GM23338 (cell line): ENCODE measurements at regions not wholly inside any gene's neighbourhood (a gene's known extent, or its start where the extent isn't known, plus 50 kb on each side); places are given as distances from the start of the nearest gene placed in this dataset.

Source experiments
- ATAC-seq: fragments of 200-7000 bp; cut with Tn5 transposase; 3 replicates; pipeline ENCODE4 v1.9.1; 2020
- DNase-seq: peaks from one replicate; pipeline ENCODE4 v3.0.0-alpha.2; 2015; ENCODE audit warnings: low spot score
- H2AFZ ChIP-seq: fragments of 200-600 bp; sonication (generic); 2 replicates; pipeline ENCODE4 v1.8.0; 2016; ENCODE audit warnings: antibody characterized with exemption, mild to moderate bottlenecking, moderate library complexity
- H3F3A ChIP-seq: fragments of 200-600 bp; sonication (generic); replicated peaks from 2 replicates; pipeline ENCODE4 v1.8.0; 2017; ENCODE audit warnings: antibody characterized with exemption, mixed run types, low read depth
- H3K27ac ChIP-seq: fragments of 200-600 bp; sonication (generic); 2 replicates; pipeline ENCODE4 v1.6.1; 2016; ENCODE audit warnings: low read depth
- H3K27me3 ChIP-seq: fragments of 200-600 bp; sonication (generic); 2 replicates; pipeline ENCODE4 v1.8.0; 2016; ENCODE audit warnings: mild to moderate bottlenecking, mixed run types, moderate library complexity; ENCODE audit not compliant: insufficient read depth
- H3K36me3 ChIP-seq: fragments of 200-600 bp; sonication (generic); 2 replicates; pipeline ENCODE4 v1.8.0; 2016; ENCODE audit warnings: mild to moderate bottlenecking; ENCODE audit not compliant: insufficient read depth
- H3K4me1 ChIP-seq: fragments of 200-600 bp; sonication (generic); 2 replicates; pipeline ENCODE4 v1.8.0; 2016; ENCODE audit warnings: mild to moderate bottlenecking, moderate library complexity; ENCODE audit not compliant: insufficient read depth
- H3K4me2 ChIP-seq: fragments of 200-600 bp; sonication (generic); 2 replicates; pipeline ENCODE4 v1.7.1; 2017; ENCODE audit warnings: mixed run types
- H3K4me3 ChIP-seq: fragments of 200-600 bp; sonication (generic); 2 replicates; pipeline ENCODE4 v1.6.1; 2016; ENCODE audit warnings: mixed run types
- H3K79me2 ChIP-seq: fragments of 200-600 bp; sonication (generic); replicated peaks from 2 replicates; pipeline ENCODE4 v1.8.0; 2017; ENCODE audit warnings: mild to moderate bottlenecking; ENCODE audit not compliant: insufficient read depth
- H3K9me2 ChIP-seq: fragments of 200-600 bp; sonication (generic); 2 replicates; pipeline ENCODE4 v1.8.0; 2017; ENCODE audit not compliant: insufficient read depth
- H4K20me1 ChIP-seq: fragments of 200-600 bp; sonication (generic); replicated peaks from 2 replicates; pipeline ENCODE4 v1.8.0; 2017; ENCODE audit warnings: mild to moderate bottlenecking; ENCODE audit not compliant: insufficient read depth
- H3K27ac Mint-ChIP-seq: 2 replicates; pipeline ENCODE4 v1.8.0; 2020; ENCODE audit warnings: inconsistent platforms, mild to moderate bottlenecking, moderate library complexity, mixed read lengths
- H3K27me3 Mint-ChIP-seq: 3 replicates; pipeline ENCODE4 v1.8.0; 2022; ENCODE audit warnings: low read depth, mild to moderate bottlenecking, moderate library complexity, mixed read lengths, inconsistent platforms; ENCODE audit not compliant: insufficient read depth, poor library complexity
- H3K36me3 Mint-ChIP-seq: 3 replicates; pipeline ENCODE4 v1.8.0; 2021; ENCODE audit warnings: low read depth, mild to moderate bottlenecking, inconsistent platforms, moderate library complexity, mixed read lengths
- H3K4me1 Mint-ChIP-seq: 3 replicates; pipeline ENCODE4 v1.8.0; 2020; ENCODE audit warnings: mild to moderate bottlenecking, inconsistent platforms, mixed read lengths
- H3K4me3 Mint-ChIP-seq: 3 replicates; pipeline ENCODE4 v1.8.0; 2021; ENCODE audit warnings: moderate library complexity, mild to moderate bottlenecking, inconsistent platforms, mixed read lengths
- H3K9me3 Mint-ChIP-seq: 3 replicates; pipeline ENCODE4 v1.8.0; 2020; ENCODE audit warnings: moderate library complexity, mild to moderate bottlenecking, inconsistent platforms, mixed read lengths
- CREB1 ChIP-seq: fragments of 250-450 bp; sonication (Bioruptor Pico); IDR thresholded peaks from 2 replicates; pipeline ENCODE4 v1.5.0; 2020; ENCODE audit warnings: low read depth, mild to moderate bottlenecking, moderate library complexity
- NANOG ChIP-seq: IDR thresholded peaks from 2 replicates; pipeline ENCODE4 v1.6.1; 2016; ENCODE audit warnings: antibody characterized with exemption, borderline replicate concordance
- ZNF114 ChIP-seq: fragments of 250-450 bp; sonication (Bioruptor Pico); IDR thresholded peaks from 2 replicates; pipeline ENCODE4 v1.5.0; 2020; ENCODE audit warnings: mild to moderate bottlenecking, moderate library complexity
- ZNF331 ChIP-seq: fragments of 250-450 bp; sonication (Bioruptor Pico); IDR thresholded peaks from 2 replicates; pipeline ENCODE4 v1.5.0; 2020; ENCODE audit warnings: low read depth, mild to moderate bottlenecking, moderate library complexity
- TF ChIP-seq, protein P1 (sequence below): fragments of 250-450 bp; sonication (Bioruptor Pico); IDR thresholded peaks from 2 replicates; pipeline ENCODE4 v1.5.0; 2020; ENCODE audit warnings: mild to moderate bottlenecking, moderate library complexity
- TF ChIP-seq, protein P2 (sequence below): IDR thresholded peaks from 2 replicates; pipeline ENCODE4 v1.6.1; 2016; ENCODE audit warnings: antibody characterized with exemption
- TF ChIP-seq, protein P3 (sequence below), 2 experiments: fragments of 200-600 bp in 1 of 2; sonication (generic) in 1 of 2; conservative IDR thresholded peaks; 2 replicates each; pipeline versions ENCODE4 v1.5.1 to v1.6.1; 2016 to 2017; ENCODE audit warnings: antibody characterized with exemption in 2 of 2, low read depth in 2 of 2, mild to moderate bottlenecking in 2 of 2, moderate library complexity in 1 of 2

DNA sequence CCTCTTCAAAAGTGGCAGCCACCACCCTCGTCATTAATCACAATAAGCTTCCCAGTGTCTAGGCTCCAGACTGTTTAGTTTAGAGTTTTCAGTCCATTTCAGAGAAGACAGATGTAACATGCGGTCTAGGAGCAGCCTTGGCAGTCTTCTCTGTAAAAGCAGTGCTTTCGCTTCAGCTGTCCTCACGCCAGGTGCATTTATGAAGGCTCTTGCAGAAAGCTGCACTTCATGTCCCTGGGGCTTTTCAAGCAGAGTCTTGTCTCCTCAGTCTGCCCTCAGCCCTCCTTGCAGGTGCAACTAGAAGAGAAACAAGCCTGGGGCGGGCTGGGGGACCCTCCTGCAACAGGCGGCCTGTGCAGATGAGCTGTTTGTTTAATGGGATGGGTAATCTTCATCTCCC is 281.9 kb downstream of the DRD1 start:
- Histone ChIP-seq H3K4me3 (no peak overlapping the region), H3K27me3 (no peaks in the 10 kb centered on the region), H3F3A (no peaks in the 10 kb centered on the region), H3K79me2 (no peaks in the 10 kb centered on the region), H4K20me1 (no peaks in the 10 kb centered on the region), H3K9me2 (no peaks in the 10 kb centered on the region), H2AFZ (no peak overlapping the region), H3K36me3 (no peaks in the 10 kb centered on the region), H3K4me2 (no peak overlapping the region), H3K4me1 (no peaks in the 10 kb centered on the region), H3K27ac (no peak overlapping the region)
- Mint-ChIP-seq H3K4me1 (no peaks in the 10 kb centered on the region), H3K9me3 (no peaks in the 10 kb centered on the region), H3K27ac (no peak overlapping the region), H3K4me3 (no peak overlapping the region), H3K27me3 (peaks cover 7% of the 10 kb centered on the region), H3K36me3 (no peaks in the 10 kb centered on the region)
- ATAC-seq: no peak
- DNase-seq: no peak
- TF ChIP-seq ZNF331 (no peak), CREB1 (no peak), NANOG (no peak)
- TF ChIP-seq, protein P1, sequence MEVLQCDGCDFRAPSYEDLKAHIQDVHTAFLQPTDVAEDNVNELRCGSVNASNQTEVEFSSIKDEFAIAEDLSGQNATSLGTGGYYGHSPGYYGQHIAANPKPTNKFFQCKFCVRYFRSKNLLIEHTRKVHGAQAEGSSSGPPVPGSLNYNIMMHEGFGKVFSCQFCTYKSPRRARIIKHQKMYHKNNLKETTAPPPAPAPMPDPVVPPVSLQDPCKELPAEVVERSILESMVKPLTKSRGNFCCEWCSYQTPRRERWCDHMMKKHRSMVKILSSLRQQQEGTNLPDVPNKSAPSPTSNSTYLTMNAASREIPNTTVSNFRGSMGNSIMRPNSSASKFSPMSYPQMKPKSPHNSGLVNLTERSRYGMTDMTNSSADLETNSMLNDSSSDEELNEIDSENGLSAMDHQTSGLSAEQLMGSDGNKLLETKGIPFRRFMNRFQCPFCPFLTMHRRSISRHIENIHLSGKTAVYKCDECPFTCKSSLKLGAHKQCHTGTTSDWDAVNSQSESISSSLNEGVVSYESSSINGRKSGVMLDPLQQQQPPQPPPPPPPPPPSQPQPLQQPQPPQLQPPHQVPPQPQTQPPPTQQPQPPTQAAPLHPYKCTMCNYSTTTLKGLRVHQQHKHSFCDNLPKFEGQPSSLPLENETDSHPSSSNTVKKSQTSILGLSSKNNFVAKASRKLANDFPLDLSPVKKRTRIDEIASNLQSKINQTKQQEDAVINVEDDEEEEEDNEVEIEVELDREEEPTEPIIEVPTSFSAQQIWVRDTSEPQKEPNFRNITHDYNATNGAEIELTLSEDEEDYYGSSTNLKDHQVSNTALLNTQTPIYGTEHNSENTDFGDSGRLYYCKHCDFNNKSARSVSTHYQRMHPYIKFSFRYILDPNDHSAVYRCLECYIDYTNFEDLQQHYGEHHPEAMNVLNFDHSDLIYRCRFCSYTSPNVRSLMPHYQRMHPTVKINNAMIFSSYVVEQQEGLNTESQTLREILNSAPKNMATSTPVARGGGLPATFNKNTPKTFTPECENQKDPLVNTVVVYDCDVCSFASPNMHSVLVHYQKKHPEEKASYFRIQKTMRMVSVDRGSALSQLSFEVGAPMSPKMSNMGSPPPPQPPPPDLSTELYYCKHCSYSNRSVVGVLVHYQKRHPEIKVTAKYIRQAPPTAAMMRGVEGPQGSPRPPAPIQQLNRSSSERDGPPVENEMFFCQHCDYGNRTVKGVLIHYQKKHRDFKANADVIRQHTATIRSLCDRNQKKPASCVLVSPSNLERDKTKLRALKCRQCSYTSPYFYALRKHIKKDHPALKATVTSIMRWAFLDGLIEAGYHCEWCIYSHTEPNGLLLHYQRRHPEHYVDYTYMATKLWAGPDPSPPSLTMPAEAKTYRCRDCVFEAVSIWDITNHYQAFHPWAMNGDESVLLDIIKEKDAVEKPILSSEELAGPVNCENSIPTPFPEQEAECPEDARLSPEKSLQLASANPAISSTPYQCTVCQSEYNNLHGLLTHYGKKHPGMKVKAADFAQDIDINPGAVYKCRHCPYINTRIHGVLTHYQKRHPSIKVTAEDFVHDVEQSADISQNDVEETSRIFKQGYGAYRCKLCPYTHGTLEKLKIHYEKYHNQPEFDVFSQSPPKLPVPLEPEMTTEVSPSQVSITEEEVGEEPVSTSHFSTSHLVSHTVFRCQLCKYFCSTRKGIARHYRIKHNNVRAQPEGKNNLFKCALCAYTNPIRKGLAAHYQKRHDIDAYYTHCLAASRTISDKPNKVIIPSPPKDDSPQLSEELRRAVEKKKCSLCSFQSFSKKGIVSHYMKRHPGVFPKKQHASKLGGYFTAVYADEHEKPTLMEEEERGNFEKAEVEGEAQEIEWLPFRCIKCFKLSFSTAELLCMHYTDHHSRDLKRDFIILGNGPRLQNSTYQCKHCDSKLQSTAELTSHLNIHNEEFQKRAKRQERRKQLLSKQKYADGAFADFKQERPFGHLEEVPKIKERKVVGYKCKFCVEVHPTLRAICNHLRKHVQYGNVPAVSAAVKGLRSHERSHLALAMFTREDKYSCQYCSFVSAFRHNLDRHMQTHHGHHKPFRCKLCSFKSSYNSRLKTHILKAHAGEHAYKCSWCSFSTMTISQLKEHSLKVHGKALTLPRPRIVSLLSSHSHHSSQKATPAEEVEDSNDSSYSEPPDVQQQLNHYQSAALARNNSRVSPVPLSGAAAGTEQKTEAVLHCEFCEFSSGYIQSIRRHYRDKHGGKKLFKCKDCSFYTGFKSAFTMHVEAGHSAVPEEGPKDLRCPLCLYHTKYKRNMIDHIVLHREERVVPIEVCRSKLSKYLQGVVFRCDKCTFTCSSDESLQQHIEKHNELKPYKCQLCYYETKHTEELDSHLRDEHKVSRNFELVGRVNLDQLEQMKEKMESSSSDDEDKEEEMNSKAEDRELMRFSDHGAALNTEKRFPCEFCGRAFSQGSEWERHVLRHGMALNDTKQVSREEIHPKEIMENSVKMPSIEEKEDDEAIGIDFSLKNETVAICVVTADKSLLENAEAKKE (CRISPR knock-in tag): no peak
- TF ChIP-seq, protein P2, sequence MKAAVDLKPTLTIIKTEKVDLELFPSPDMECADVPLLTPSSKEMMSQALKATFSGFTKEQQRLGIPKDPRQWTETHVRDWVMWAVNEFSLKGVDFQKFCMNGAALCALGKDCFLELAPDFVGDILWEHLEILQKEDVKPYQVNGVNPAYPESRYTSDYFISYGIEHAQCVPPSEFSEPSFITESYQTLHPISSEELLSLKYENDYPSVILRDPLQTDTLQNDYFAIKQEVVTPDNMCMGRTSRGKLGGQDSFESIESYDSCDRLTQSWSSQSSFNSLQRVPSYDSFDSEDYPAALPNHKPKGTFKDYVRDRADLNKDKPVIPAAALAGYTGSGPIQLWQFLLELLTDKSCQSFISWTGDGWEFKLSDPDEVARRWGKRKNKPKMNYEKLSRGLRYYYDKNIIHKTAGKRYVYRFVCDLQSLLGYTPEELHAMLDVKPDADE: no peak

DNA sequence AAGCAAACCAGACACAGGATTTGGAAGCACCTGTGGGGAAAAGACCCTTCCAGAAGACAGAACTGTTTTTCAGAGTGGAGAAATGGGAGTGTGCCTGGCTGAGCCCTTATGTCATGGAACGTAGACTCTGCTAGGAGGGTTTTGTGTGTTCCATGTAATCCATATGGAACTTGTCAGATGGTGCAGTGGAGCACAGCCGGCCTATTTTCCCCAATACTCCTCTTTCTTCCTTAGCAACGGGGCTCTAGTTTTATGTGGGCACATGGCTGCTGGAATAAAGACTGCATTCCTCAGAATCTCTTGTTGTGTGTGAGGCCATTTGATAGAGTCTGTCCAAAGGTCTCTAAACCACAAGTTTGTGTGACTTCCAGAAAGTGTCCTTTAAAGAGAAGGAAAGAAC is 284.0 kb downstream of the DRD1 start:
- ATAC-seq (no peak), DNase-seq (no peak)
- no peaks in the 10 kb centered on the region for H3K27me3 ChIP-seq
- no peaks in the 10 kb centered on the region for H3K4me1 ChIP-seq
- H3K4me2 ChIP-seq: no peak overlapping the region
- H3K27ac ChIP-seq: no peak overlapping the region
- H3K27ac Mint-ChIP-seq: no peak overlapping the region
- no peaks in the 10 kb centered on the region for H3K4me1 Mint-ChIP-seq
- no peak overlapping the region for H3K4me3 ChIP-seq
- H3K36me3 ChIP-seq: no peaks in the 10 kb centered on the region
- no peaks in the 10 kb centered on the region for H3K9me3 Mint-ChIP-seq
- H3K79me2 ChIP-seq: no peaks in the 10 kb centered on the region
- no peak for TF ChIP-seq ZNF114 (CRISPR knock-in tag)
- TF ChIP-seq, protein P3, sequence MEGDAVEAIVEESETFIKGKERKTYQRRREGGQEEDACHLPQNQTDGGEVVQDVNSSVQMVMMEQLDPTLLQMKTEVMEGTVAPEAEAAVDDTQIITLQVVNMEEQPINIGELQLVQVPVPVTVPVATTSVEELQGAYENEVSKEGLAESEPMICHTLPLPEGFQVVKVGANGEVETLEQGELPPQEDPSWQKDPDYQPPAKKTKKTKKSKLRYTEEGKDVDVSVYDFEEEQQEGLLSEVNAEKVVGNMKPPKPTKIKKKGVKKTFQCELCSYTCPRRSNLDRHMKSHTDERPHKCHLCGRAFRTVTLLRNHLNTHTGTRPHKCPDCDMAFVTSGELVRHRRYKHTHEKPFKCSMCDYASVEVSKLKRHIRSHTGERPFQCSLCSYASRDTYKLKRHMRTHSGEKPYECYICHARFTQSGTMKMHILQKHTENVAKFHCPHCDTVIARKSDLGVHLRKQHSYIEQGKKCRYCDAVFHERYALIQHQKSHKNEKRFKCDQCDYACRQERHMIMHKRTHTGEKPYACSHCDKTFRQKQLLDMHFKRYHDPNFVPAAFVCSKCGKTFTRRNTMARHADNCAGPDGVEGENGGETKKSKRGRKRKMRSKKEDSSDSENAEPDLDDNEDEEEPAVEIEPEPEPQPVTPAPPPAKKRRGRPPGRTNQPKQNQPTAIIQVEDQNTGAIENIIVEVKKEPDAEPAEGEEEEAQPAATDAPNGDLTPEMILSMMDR (conservative IDR thresholded peaks at IDR 0.05; ENCODE audit: low read depth in 2 of 2): no peak
- H3F3A ChIP-seq: no peaks in the 10 kb centered on the region
- H3K27me3 Mint-ChIP-seq: peaks cover 9% of the 10 kb centered on the region
- H3K9me2 ChIP-seq: no peaks in the 10 kb centered on the region
- H2AFZ ChIP-seq: no peak overlapping the region
- no peak overlapping the region for H3K4me3 Mint-ChIP-seq
- no peaks in the 10 kb centered on the region for H3K36me3 Mint-ChIP-seq
- H4K20me1 ChIP-seq: no peaks in the 10 kb centered on the region
